ENCODE measurements at regions not wholly inside any gene's neighbourhood (a gene's known extent, or its start where the extent isn't known, plus 50 kb on each side); places are given as distances from the start of the nearest gene placed in this dataset.

DNA sequence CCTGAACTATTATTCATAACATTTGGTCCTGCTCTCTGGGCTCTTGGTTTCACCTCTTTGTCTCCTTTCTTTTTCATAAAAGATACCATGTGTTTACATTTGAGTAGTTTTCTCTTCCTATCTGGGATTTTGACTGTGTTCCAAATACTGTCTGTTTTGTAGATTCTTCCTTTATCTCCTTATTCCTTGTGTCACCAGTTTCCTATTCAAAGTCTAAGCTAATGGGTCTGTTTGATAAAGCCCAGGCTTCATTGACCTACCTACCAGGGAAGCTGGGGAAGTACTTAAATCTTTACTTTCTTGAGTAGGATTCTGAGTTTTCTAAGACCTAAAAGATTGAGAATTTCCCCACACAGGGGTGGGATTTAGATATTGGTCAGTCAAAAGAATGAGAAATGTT is 409.5 kb downstream of the RAPGEF2 start:
- no peak overlapping the region for H3K27ac ChIP-seq (ENCODE audit: low read length)
- no peaks in the 10 kb centered on the region for H3K79me2 ChIP-seq (ENCODE audit: insufficient read depth, low read length)
- ATAC-seq (ENCODE audit: insufficient read depth, low read depth), result no peak
- H3K9ac ChIP-seq (ENCODE audit: low read depth, low read length), result no peak overlapping the region
- H3K4me2 ChIP-seq (ENCODE audit: insufficient read depth, low read length), result no peak overlapping the region
- no peaks in the 10 kb centered on the region for H3K36me3 ChIP-seq (ENCODE audit: insufficient read depth, low read length)
- TF ChIP-seq, protein P1, sequence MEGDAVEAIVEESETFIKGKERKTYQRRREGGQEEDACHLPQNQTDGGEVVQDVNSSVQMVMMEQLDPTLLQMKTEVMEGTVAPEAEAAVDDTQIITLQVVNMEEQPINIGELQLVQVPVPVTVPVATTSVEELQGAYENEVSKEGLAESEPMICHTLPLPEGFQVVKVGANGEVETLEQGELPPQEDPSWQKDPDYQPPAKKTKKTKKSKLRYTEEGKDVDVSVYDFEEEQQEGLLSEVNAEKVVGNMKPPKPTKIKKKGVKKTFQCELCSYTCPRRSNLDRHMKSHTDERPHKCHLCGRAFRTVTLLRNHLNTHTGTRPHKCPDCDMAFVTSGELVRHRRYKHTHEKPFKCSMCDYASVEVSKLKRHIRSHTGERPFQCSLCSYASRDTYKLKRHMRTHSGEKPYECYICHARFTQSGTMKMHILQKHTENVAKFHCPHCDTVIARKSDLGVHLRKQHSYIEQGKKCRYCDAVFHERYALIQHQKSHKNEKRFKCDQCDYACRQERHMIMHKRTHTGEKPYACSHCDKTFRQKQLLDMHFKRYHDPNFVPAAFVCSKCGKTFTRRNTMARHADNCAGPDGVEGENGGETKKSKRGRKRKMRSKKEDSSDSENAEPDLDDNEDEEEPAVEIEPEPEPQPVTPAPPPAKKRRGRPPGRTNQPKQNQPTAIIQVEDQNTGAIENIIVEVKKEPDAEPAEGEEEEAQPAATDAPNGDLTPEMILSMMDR (IDR thresholded peaks at IDR 0.05; ENCODE audit: borderline replicate concordance, extremely low read depth, low read length, poor library complexity, severe bottlenecking), result no peak
- no peak for TF ChIP-seq EZH2 (IDR thresholded peaks at IDR 0.05; ENCODE audit: borderline replicate concordance, low read depth, low read length, severe bottlenecking)
- DNase-seq, result no peak
- H3K9me3 ChIP-seq (ENCODE audit: insufficient read depth, low read length, severe bottlenecking), result no peaks in the 10 kb centered on the region
- no peak overlapping the region for H2AFZ ChIP-seq (ENCODE audit: low read depth, low read length)
- H3K4me3 ChIP-seq (ENCODE audit: low read depth in 1 of 2, low read length in 2 of 2), result no peak overlapping the region
- no peaks in the 10 kb centered on the region for H4K20me1 ChIP-seq (ENCODE audit: insufficient read depth, low read length)
- H3K27me3 ChIP-seq (ENCODE audit: insufficient read depth, low read length, poor library complexity), result no peaks in the 10 kb centered on the region
- H3K4me1 ChIP-seq (ENCODE audit: insufficient read depth, low read length), result no peaks in the 10 kb centered on the region

DNA sequence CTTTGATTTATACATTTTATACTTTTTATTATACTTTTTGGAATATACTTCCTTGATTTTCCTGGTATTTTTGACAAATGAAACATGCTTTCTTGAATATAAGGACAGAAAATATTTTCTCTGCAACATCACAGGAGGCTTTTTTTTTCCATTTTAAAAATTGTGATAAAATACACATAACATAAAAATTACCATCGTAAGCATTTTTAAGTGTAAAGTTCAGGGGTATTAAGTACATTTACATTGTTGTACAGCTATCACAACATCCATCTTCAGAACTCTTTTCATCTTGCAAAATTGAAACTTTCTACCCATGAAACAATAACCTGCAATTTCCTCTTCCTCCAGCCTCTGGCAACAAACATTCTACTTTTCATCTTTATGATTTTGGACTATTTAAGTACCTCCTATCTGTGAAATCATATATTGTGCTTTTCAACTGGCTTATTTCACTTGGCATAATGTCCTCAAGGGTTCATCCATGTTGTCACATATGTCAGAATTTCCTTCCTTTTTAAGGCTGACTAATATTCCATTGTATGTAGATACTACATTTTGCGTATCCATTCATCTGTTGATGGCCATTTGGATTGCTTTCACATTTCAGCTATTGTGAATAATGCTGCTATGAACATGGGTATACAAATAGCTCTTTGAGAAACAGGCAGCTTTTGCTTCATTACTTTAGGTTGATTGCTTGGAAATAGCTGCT is 412.6 kb downstream of the RAPGEF2 start:
- Histone ChIP-seq H3K27me3 (ENCODE audit: insufficient read depth, low read length, poor library complexity) (no peaks in the 10 kb centered on the region), H3K27ac (ENCODE audit: low read length) (no peak overlapping the region), H3K36me3 (ENCODE audit: insufficient read depth, low read length) (no peaks in the 10 kb centered on the region), H3K9ac (ENCODE audit: low read depth, low read length) (no peak overlapping the region), H3K79me2 (ENCODE audit: insufficient read depth, low read length) (no peaks in the 10 kb centered on the region), H3K4me1 (ENCODE audit: insufficient read depth, low read length) (no peaks in the 10 kb centered on the region), H4K20me1 (ENCODE audit: insufficient read depth, low read length) (no peaks in the 10 kb centered on the region), H3K9me3 (ENCODE audit: insufficient read depth, low read length, severe bottlenecking) (no peaks in the 10 kb centered on the region), H2AFZ (ENCODE audit: low read depth, low read length) (no peak overlapping the region), H3K4me3 (ENCODE audit: low read depth in 1 of 2, low read length in 2 of 2) (no peak overlapping the region), H3K4me2 (ENCODE audit: insufficient read depth, low read length) (no peak overlapping the region)
- no peak for TF ChIP-seq EZH2 (IDR thresholded peaks at IDR 0.05; ENCODE audit: borderline replicate concordance, low read depth, low read length, severe bottlenecking)
- TF ChIP-seq, protein P1 (IDR thresholded peaks at IDR 0.05; ENCODE audit: borderline replicate concordance, extremely low read depth, low read length, poor library complexity, severe bottlenecking), result no peak
- no peak for DNase-seq
- ATAC-seq (ENCODE audit: insufficient read depth, low read depth), result no peak

DNA sequence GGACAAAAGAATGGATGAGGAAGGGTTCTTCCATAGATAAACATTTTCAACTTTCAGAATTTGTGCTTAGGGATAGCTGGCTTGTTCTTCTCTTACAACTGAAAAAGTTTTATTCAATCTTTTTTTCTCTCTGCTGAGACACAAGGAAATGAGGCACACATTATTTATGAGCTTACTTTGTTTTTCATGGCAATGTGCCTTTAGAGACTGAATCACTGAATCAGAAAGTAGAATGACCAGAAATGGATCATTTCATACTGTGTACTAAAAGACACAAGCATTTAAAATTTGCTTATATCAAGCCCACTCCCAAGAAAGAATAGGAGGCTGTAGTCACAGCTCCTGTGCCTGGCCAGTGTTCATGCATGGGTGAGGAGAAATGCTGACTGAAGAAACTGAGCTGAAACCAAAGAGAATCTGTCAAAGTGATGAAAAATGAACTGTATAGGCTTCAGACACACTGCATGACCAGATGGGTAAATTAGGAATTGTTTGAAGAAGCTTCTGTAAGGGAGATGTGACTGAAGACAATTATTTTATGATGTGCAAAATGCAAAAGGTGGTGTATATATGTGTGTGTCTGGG is 413.8 kb downstream of the RAPGEF2 start:
- Histone ChIP-seq H3K27ac (ENCODE audit: low read length) (no peak overlapping the region), H3K9ac (ENCODE audit: low read depth, low read length) (no peak overlapping the region), H3K27me3 (ENCODE audit: insufficient read depth, low read length, poor library complexity) (no peaks in the 10 kb centered on the region), H2AFZ (ENCODE audit: low read depth, low read length) (no peak overlapping the region), H3K4me3 (ENCODE audit: low read depth in 1 of 2, low read length in 2 of 2) (no peak overlapping the region), H4K20me1 (ENCODE audit: insufficient read depth, low read length) (no peaks in the 10 kb centered on the region), H3K9me3 (ENCODE audit: insufficient read depth, low read length, severe bottlenecking) (no peaks in the 10 kb centered on the region), H3K79me2 (ENCODE audit: insufficient read depth, low read length) (no peaks in the 10 kb centered on the region), H3K4me2 (ENCODE audit: insufficient read depth, low read length) (no peak overlapping the region), H3K4me1 (ENCODE audit: insufficient read depth, low read length) (no peaks in the 10 kb centered on the region), H3K36me3 (ENCODE audit: insufficient read depth, low read length) (no peaks in the 10 kb centered on the region)
- no peak for TF ChIP-seq EZH2 (IDR thresholded peaks at IDR 0.05; ENCODE audit: borderline replicate concordance, low read depth, low read length, severe bottlenecking)
- TF ChIP-seq, protein P1 (IDR thresholded peaks at IDR 0.05; ENCODE audit: borderline replicate concordance, extremely low read depth, low read length, poor library complexity, severe bottlenecking), result no peak
- ATAC-seq (ENCODE audit: insufficient read depth, low read depth) (no peak), DNase-seq (no peak)
